ENCODE measurements at regions not wholly inside any gene's neighbourhood (a gene's known extent, or its start where the extent isn't known, plus 50 kb on each side); places are given as distances from the start of the nearest gene placed in this dataset.

DNA sequence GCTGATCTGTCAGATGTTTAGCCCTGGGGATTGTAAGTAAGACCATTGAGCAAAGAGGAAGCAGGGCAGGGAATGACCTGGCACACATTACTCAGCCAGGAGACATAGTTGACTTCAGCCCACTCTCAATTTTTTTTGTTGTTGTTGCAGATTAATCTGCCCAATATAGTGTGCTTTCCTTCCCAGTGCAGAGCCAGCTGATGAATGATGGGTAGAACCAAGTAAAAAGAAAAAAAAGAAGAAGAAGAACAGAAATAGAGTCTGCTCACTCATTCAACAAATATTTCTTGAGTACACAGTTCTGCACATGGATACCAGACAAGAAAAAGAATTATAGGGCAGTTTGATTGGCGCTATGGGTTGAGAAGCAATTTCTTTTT lies 292.7 kb downstream of the ETS1 start:
- DNase-seq (ENCODE audit: insufficient read length) (no peak), FAIRE-seq (no peak)
- no peak for TF ChIP-seq TAF1 (IDR thresholded peaks at IDR 0.05; ENCODE audit: borderline replicate concordance, low read depth, low read length)
- TF ChIP-seq POLR2A (IDR thresholded peaks at IDR 0.05; ENCODE audit: low read depth, low read length), result no peak
- no peak for TF ChIP-seq POLR2AphosphoS5 (IDR thresholded peaks at IDR 0.05; ENCODE audit: low read depth, low read length)

DNA sequence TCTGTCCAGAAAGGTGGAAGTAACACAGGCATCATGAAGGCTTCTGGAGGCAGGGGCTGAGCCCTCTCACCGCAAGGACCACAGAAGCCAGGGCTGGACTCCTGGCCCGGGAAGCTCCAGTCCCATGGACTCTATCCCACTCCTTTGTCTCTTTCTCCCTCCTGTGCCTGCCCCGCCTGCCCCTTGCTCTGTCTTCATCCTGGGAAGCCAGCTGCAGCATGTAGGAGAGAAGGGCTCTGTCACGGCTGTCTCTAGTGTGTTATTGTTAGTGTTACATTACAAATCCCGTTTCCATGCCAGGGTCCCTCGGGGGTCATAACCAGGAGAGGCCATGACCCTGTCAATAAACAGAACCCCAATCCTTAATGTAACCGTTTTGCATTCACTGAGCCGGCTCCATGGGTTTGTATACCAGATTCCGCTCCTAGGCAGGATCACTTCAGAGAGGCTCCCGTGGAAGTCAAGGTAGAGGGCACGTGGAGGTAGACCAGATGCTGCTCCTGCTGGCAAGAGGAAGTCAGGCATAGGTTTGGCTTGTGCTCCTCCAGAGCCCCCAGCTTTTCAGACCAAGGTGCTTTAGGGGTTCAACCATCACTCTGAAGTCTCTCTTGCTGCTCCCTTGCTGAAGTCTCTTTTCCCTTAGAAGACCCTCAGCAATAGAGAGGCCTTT lies 293.2 kb downstream of the ETS1 start:
- FAIRE-seq (no peak), DNase-seq (ENCODE audit: insufficient read length) (no peak)
- TF ChIP-seq POLR2A (IDR thresholded peaks at IDR 0.05; ENCODE audit: low read depth, low read length) (no peak), TAF1 (IDR thresholded peaks at IDR 0.05; ENCODE audit: borderline replicate concordance, low read depth, low read length) (no peak), POLR2AphosphoS5 (IDR thresholded peaks at IDR 0.05; ENCODE audit: low read depth, low read length) (no peak)

DNA sequence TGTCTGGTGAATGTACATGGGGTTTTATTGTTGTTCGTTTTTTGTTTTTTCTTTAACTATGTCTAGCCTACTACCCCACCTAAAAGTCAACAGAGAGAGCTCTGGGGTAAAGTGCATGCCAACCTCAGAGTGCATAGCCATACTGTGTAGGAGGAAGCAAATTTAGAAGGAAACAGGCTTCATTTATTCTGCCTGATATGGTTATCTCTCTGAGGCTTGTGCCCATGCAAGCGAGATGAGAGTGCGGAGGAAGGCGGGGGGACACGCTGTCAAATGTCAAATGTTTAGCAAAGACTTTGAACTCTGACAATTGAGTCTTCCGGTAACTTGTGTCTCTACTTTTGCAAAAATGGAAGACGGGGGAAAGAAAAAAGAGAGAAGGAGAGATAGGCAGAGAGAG lies 295.5 kb downstream of the ETS1 start:
- FAIRE-seq (peak; percentile 90), DNase-seq (ENCODE audit: insufficient read length) (no peak)
- no peak for TF ChIP-seq TAF1 (IDR thresholded peaks at IDR 0.05; ENCODE audit: borderline replicate concordance, low read depth, low read length)
- TF ChIP-seq POLR2A (IDR thresholded peaks at IDR 0.05; ENCODE audit: low read depth, low read length), result no peak; the same call in 1 of the 2 replicates
- no peak for TF ChIP-seq POLR2AphosphoS5 (IDR thresholded peaks at IDR 0.05; ENCODE audit: low read depth, low read length)

GRCh38 chr11:128291007-128291406 lies 296.4 kb downstream of the ETS1 start:
- DNase-seq (ENCODE audit: insufficient read length), result no peak
- TF ChIP-seq POLR2A (IDR thresholded peaks at IDR 0.05; ENCODE audit: low read depth, low read length), result no peak
- no peak for FAIRE-seq

GRCh38 chr11:128290106-128290840 lies 297.1 kb downstream of the ETS1 start:
- DNase-seq (ENCODE audit: insufficient read length), result no peak
- peak; percentile 99 for FAIRE-seq
- TF ChIP-seq POLR2A (IDR thresholded peaks at IDR 0.05; ENCODE audit: low read depth, low read length) (peak; percentile 61; the same call in 1 of the 2 replicates), POLR2AphosphoS5 (IDR thresholded peaks at IDR 0.05; ENCODE audit: low read depth, low read length) (no peak; the same call in 1 of the 2 replicates), TAF1 (IDR thresholded peaks at IDR 0.05; ENCODE audit: borderline replicate concordance, low read depth, low read length) (0 out of 2 replicates have a peak, but pooled peaks have one; percentile 42)

GRCh38 chr11:128289048-128289447 lies 298.3 kb downstream of the ETS1 start:
- TF ChIP-seq POLR2AphosphoS5 (IDR thresholded peaks at IDR 0.05; ENCODE audit: low read depth, low read length) (no peak; the same call in 1 of the 2 replicates), POLR2A (IDR thresholded peaks at IDR 0.05; ENCODE audit: low read depth, low read length) (no peak), TAF1 (IDR thresholded peaks at IDR 0.05; ENCODE audit: borderline replicate concordance, low read depth, low read length) (no peak)
- DNase-seq (ENCODE audit: insufficient read length) (no peak), FAIRE-seq (peak; percentile 97)

- no peak for DNase-seq (ENCODE audit: insufficient read length)
- TF ChIP-seq POLR2A (IDR thresholded peaks at IDR 0.05; ENCODE audit: low read depth, low read length) (no peak), TAF1 (IDR thresholded peaks at IDR 0.05; ENCODE audit: borderline replicate concordance, low read depth, low read length) (no peak), POLR2AphosphoS5 (IDR thresholded peaks at IDR 0.05; ENCODE audit: low read depth, low read length) (no peak)
- FAIRE-seq, result no peak
Observed at GRCh38 chr11:128288368-128288767, 299.0 kb downstream of the ETS1 start.

DNA sequence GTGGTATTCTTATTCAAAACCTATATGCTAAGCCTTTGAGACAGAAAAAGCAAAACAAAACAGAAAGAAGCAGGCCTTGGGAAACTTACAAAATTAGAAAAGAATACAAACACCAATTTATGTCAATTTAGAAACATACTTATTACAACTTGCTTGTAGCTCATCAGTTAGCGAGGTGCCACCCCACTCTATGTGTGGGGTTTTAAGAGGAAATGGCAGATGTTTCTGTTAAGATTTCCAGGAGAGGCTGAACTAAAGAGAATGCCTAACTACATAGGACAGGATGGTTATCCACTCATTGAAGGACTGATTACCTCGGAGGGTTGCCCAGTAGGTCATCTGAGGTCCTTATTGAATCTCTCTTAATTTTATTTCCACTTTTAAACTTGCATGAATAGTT lies 302.0 kb downstream of the ETS1 start:
- TF ChIP-seq POLR2AphosphoS5 (IDR thresholded peaks at IDR 0.05; ENCODE audit: low read depth, low read length) (no peak), POLR2A (IDR thresholded peaks at IDR 0.05; ENCODE audit: low read depth, low read length) (no peak), TAF1 (IDR thresholded peaks at IDR 0.05; ENCODE audit: borderline replicate concordance, low read depth, low read length) (no peak)
- FAIRE-seq, result no peak

GRCh38 chr11:128284634-128285033 lies 302.7 kb downstream of the ETS1 start:
- no peak for TF ChIP-seq POLR2AphosphoS5 (IDR thresholded peaks at IDR 0.05; ENCODE audit: low read depth, low read length)
- no peak for TF ChIP-seq TAF1 (IDR thresholded peaks at IDR 0.05; ENCODE audit: borderline replicate concordance, low read depth, low read length)
- no peak for TF ChIP-seq POLR2A (IDR thresholded peaks at IDR 0.05; ENCODE audit: low read depth, low read length)
- DNase-seq (ENCODE audit: insufficient read length) (no peak), FAIRE-seq (no peak)

More for the DNA sequence above, 302.0 kb downstream of the ETS1 start:
- DNase-seq (ENCODE audit: insufficient read length), result no peak

GRCh38 chr11:128283451-128283850 lies 303.9 kb downstream of the ETS1 start:
- no peak for DNase-seq (ENCODE audit: insufficient read length)
- peak; percentile 21 for FAIRE-seq
- no peak for TF ChIP-seq POLR2A (IDR thresholded peaks at IDR 0.05; ENCODE audit: low read depth, low read length)
- no peak for TF ChIP-seq POLR2AphosphoS5 (IDR thresholded peaks at IDR 0.05; ENCODE audit: low read depth, low read length)
- no peak for TF ChIP-seq TAF1 (IDR thresholded peaks at IDR 0.05; ENCODE audit: borderline replicate concordance, low read depth, low read length)

DNA sequence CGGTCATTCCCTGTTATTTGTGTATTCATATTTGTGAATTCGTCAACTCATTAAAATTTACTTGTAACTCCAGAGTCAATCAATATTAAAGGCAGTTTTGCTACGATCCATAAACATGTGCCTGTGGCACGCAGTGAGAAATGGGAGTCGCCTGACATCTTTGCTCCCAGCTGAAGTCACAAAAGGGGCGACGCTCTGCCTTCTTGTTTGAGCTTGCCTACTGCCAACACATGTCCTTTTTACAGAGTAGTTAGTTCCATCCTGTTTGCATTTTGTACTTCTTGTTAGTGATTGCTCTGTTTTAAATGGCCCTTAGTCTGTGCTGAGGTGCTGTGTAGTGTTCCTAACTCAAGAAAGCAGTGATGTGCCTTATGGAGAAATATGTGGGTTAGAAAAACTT lies 305.3 kb downstream of the ETS1 start:
- FAIRE-seq, result peak; percentile 17
- TF ChIP-seq POLR2A (IDR thresholded peaks at IDR 0.05; ENCODE audit: low read depth, low read length), result no peak
- TF ChIP-seq TAF1 (IDR thresholded peaks at IDR 0.05; ENCODE audit: borderline replicate concordance, low read depth, low read length), result no peak
- no peak for TF ChIP-seq POLR2AphosphoS5 (IDR thresholded peaks at IDR 0.05; ENCODE audit: low read depth, low read length)
- no peak for DNase-seq (ENCODE audit: insufficient read length)

DNA sequence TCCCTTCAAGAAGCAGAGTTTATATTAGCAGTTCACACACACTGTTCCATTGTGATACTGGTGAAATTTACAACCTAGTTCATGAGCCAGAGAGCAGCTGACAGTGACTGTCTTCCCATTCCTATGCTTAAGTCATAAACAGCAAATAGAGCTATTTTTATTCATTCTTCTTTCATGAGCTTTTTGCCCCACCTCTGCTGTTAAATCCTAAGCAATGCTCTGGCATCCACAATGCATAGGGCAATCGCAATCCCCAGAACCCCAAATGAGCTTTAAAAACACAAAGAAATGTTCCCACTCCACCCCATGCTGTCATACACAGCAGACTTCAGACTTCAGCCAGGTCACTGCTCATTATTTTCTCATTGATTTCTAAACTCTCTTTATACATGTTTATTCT lies 307.5 kb downstream of the ETS1 start:
- no peak for DNase-seq (ENCODE audit: insufficient read length)
- no peak for TF ChIP-seq POLR2A (IDR thresholded peaks at IDR 0.05; ENCODE audit: low read depth, low read length)
- no peak for TF ChIP-seq TAF1 (IDR thresholded peaks at IDR 0.05; ENCODE audit: borderline replicate concordance, low read depth, low read length)
- TF ChIP-seq POLR2AphosphoS5 (IDR thresholded peaks at IDR 0.05; ENCODE audit: low read depth, low read length), result no peak
- FAIRE-seq, result peak; percentile 27
